ENCODE measurements at regions not wholly inside any gene's neighbourhood (a gene's known extent, or its start where the extent isn't known, plus 50 kb on each side); places are given as distances from the start of the nearest gene placed in this dataset.

DNA sequence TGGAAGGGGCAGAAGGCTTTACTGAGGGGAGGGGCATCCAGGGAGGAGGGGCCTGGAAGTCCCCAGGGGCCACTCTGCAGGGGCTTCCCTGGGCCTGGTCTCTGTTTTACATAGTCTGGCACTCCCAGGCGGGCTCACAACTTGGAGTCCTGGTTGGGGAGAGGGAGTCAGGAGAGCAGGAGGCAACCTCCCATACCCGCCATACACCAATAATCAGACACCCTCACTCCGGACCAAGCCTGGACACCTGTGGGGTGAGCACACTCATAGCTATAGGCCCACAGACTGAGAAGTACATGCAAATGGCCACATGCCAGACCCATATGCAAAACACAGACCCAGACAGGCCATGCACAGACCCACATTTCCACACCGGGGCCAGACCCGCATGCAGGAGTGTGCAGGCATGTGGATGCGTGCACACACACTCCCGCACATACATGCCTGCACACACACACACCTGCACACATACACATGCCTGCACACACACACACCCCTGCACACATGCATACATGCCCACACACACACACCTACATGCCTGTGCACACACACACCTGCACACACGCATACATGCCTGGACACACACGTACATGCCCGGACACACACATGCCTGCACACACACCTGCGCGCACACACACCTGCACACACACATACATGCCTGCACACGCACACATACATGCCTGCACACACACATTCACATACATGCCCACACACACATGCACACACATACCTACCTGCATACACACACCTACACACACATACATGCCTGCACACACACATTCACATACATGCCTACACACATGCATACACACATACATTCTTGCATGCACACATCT lies 89.5 kb upstream of the RUNX3 start:
- TF ChIP-seq, protein P1, sequence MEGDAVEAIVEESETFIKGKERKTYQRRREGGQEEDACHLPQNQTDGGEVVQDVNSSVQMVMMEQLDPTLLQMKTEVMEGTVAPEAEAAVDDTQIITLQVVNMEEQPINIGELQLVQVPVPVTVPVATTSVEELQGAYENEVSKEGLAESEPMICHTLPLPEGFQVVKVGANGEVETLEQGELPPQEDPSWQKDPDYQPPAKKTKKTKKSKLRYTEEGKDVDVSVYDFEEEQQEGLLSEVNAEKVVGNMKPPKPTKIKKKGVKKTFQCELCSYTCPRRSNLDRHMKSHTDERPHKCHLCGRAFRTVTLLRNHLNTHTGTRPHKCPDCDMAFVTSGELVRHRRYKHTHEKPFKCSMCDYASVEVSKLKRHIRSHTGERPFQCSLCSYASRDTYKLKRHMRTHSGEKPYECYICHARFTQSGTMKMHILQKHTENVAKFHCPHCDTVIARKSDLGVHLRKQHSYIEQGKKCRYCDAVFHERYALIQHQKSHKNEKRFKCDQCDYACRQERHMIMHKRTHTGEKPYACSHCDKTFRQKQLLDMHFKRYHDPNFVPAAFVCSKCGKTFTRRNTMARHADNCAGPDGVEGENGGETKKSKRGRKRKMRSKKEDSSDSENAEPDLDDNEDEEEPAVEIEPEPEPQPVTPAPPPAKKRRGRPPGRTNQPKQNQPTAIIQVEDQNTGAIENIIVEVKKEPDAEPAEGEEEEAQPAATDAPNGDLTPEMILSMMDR (IDR thresholded peaks at IDR 0.05), result no peak

DNA sequence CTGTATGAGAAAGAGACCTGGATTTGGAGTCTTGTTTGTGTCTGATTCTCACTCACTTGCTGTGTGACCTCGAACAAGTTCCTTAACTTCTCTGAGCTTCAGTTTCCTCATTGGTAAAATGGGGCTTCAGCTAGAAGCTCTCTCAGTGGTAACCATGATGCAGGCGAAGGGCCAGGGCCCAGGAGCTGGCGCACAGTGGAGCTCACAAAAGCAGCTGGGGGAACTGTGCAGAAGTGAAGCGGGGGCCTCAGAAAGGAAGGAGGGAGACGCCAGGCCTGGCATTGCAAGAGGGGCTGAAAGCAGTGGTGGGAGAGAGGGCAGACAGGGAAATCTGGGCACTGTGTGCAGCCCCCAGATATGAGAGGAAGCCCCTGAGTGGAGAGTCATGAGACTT lies 88.9 kb upstream of the RUNX3 start:
- TF ChIP-seq, protein P1 (IDR thresholded peaks at IDR 0.05), result no peak

DNA sequence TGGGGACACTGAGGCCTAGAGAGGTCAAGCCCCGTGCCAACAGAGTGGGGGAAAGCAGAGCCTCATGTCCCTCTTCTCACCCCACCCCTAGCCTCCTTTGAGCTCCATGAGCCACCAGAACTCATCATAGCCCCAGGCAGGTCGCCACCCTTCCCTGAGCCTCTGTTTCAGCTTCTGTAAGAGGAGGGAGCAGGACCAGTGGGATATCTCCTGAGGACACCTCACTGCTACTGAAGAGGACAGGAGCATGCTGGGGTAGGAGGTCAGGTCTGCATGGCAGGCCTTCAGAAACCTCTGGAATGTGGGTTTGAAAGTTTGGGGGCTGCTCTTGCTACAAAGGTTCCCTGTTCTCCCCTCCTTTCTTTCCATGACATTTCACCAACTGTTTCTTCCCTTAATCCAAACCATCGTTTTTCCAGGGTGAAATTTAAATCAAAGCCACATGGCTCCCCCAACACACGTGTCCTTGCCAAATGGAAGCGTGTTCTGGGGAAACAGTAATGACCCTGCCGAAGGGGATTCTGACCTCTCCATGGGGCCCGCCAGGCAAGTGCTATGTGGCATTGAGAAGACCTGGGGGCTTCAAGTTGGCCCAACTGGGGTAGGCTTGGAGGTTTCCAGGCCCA lies 88.1 kb upstream of the RUNX3 start:
- TF ChIP-seq, protein P1 (IDR thresholded peaks at IDR 0.05), result no peak

DNA sequence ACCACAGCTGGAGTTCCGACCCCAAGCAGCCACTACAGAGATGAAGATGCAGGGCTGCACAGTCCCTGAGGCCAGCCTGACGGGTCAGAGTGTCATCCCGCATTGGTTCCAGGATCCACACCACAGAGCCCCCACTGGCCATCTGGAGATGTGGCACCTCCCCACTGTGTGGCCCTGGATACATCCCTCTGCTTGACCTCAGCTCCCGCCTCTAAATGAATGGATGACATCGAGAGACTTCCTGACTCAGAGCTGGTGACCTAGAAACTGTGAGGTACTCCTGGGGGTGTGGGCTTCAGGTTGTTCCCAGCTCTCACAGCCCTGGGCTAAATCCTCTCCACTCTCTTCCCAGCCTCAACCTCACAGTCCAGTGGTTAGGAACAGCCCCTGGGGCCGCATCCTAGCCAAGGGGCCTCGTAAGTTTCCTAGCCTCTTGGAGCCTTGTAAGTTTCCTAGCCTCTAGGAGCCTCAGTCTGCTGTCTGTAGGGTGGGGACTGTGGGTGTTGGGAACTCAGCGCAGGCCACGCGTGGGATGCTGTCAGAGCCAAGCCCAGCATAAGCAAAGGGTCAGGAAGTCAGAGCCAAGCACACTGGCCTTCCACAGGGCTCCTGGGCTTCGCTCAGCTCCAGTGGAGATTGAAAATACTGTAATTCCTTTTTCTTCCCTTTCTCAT lies 87.5 kb upstream of the RUNX3 start:
- TF ChIP-seq, protein P1 (IDR thresholded peaks at IDR 0.05), result no peak

DNA sequence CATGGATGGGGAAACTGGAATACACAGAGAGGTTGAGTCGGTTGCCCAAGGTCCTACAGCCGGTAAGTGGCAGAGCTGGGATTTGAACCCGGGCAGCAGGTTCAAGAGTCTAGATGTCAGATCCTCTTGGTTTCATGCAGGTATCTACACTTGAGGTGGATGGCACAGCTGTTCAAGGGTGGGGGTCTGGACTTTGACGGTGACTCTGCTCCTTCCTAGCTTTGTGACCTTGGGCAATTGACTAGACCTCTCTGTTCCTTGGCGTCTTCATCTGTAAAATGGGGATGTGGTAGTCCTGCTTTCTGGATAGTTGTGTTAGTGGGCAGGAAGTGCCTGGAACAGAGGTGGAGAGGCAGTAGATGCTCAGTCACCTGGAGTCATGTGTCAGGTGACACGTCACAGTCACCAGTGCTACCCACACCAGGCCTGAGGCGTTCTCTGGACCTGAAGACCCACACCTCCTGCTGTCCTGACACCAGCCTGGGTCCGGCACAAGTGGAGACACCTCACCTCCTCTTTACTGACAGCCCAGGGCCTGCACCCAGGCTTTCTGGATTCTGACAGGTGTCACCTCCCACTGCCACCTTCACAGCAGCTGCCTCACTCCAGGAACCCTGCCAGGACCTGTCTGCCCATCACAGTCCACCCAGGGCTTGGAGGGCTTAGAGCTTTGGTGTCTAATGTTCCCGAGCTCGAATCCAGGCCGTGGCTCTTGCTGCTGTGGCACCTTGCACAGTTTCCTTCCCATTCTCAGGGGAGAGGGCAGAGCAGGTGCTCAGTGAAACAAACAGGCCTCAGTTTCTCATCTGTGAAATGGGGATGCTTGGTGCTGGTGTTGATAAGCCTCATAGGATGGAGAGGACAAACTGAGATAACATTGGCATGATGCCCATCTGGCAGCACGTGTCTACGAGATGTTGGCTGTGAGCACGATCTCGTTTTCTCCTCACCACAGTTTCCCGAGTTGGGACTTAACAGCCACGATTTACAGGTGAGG lies 83.2 kb upstream of the RUNX3 start:
- TF ChIP-seq, protein P1 (IDR thresholded peaks at IDR 0.05), result no peak

DNA sequence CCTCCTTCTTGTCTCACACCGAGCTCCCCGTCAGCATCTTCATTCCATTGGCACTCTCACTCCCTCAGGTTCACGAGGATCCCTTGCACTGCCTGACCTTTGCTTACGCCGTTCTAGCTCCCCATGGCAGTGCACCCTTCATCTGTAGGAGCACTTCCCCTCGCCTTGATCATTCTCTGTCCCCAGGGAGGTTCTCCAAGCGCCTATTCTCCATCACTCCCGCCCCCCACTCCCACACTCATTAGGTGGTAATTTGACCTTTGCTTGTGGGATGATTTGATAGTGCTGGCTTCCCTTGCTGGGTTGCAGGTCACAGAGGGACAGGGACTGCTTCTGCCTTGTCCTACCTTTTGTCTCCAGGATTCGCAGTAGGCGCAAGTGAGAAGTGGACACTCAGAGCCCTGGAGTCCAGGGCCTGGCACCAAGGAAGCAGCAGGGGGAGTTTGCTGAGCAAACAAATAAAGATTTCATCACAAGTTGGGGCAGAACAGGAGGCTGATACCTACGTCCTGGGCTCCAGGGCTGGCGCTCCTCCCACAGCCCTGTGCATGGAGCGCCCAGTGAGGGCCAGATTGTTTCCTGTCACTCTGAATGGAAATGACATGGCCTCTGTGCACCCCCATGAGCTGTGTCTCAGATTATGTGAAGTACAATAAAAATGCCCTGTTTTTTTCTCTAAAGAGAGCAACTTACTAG lies 82.0 kb upstream of the RUNX3 start:
- TF ChIP-seq, protein P1 (IDR thresholded peaks at IDR 0.05), result no peak

Measured in LNCAP (cell line).